Mesendoderm (in vitro differentiated cells): ENCODE measurements at regions not wholly inside any gene's neighbourhood (a gene's known extent, or its start where the extent isn't known, plus 50 kb on each side); places are given as distances from the start of the nearest gene placed in this dataset.
A peak's percentile ranks its signal among the peaks of the same experiment; 100 is the strongest.
"Not testable (repeated sequence)": the region's sequence is repeated elsewhere in the genome, so short reads cannot be mapped to it uniquely, and the experiment has no call there.

Source experiments
- DNase-seq: peaks from one replicate; pipeline ENCODE4 v3.0.0; 2013
- H2AK5ac ChIP-seq: 2 replicates; pipeline ENCODE4 v1.6.1; 2013; ENCODE audit warnings: low read length, inconsistent platforms
- H2BK120ac ChIP-seq: 2 replicates; pipeline ENCODE4 v1.6.1; 2013; ENCODE audit warnings: low read depth, mild to moderate bottlenecking, low read length, moderate library complexity, mixed read lengths
- H2BK15ac ChIP-seq: replicated peaks from 2 replicates; pipeline ENCODE4 v1.6.1; 2013; ENCODE audit warnings: low read depth, mild to moderate bottlenecking, moderate library complexity
- H2BK5ac ChIP-seq: 2 replicates; pipeline ENCODE4 v1.6.1; 2013; ENCODE audit warnings: low read length, inconsistent platforms
- H3K18ac ChIP-seq: 2 replicates; pipeline ENCODE4 v1.6.1; 2013; ENCODE audit warnings: mild to moderate bottlenecking, low read length, mixed read lengths
- H3K23ac ChIP-seq: one replicate; pipeline ENCODE4 v1.6.1; 2013; ENCODE audit warnings: low read length
- H3K27ac ChIP-seq: 2 replicates; pipeline ENCODE4 v1.5.1; 2013; ENCODE audit warnings: low read depth, mild to moderate bottlenecking, inconsistent platforms, low read length, moderate library complexity
- H3K27me3 ChIP-seq: 2 replicates; pipeline ENCODE4 v1.6.1; 2013; ENCODE audit warnings: low read length, control low read depth, mild to moderate bottlenecking, inconsistent platforms; ENCODE audit not compliant: insufficient read depth, poor library complexity
- H3K36me3 ChIP-seq: 2 replicates; pipeline ENCODE4 v1.6.1; 2013; ENCODE audit warnings: low read length, inconsistent platforms; ENCODE audit not compliant: control insufficient read depth, insufficient read depth
- H3K4ac ChIP-seq: one replicate; pipeline ENCODE4 v1.6.1; 2013; ENCODE audit warnings: low read depth, mild to moderate bottlenecking, low read length, moderate library complexity
- H3K4me1 ChIP-seq: 2 replicates; pipeline ENCODE4 v1.6.1; 2013; ENCODE audit warnings: low read depth, low read length, inconsistent platforms; ENCODE audit not compliant: control insufficient read depth
- H3K4me2 ChIP-seq: 2 replicates; pipeline ENCODE4 v1.6.1; 2013; ENCODE audit warnings: low read length
- H3K4me3 ChIP-seq: 2 replicates; pipeline ENCODE4 v1.5.1; 2013; ENCODE audit warnings: mild to moderate bottlenecking, low read length
- H3K56ac ChIP-seq: one replicate; pipeline ENCODE4 v1.6.1; 2013; ENCODE audit warnings: low read length
- H3K79me1 ChIP-seq: 2 replicates; pipeline ENCODE4 v1.6.1; 2013; ENCODE audit warnings: low read length, inconsistent platforms
- H3K79me2 ChIP-seq: 2 replicates; pipeline ENCODE4 v1.6.1; 2013; ENCODE audit warnings: mild to moderate bottlenecking, low read length; ENCODE audit not compliant: control insufficient read depth, insufficient read depth
- H3K9ac ChIP-seq: 2 replicates; pipeline ENCODE4 v1.6.1; 2013; ENCODE audit warnings: low read length, inconsistent platforms
- H4K5ac ChIP-seq: one replicate; pipeline ENCODE4 v1.6.1; 2013; ENCODE audit warnings: low read length
- H4K8ac ChIP-seq: one replicate; pipeline ENCODE4 v1.6.1; 2013; ENCODE audit warnings: low read depth, mild to moderate bottlenecking, control low read depth, low read length, moderate library complexity
- WGBS: extraction: QIAGEN DNeasy Blood & Tissue Kit; methylation state at CpG from one replicate; pipeline ENCODE4 v1.1.7; 2013; ENCODE audit warnings: low lambda C conversion rate, missing lambda C conversion rate; ENCODE audit not compliant: insufficient coverage; ENCODE audit errors: extremely low coverage; 5-methylcytosine and 5-hydroxymethylcytosine counted together

DNA sequence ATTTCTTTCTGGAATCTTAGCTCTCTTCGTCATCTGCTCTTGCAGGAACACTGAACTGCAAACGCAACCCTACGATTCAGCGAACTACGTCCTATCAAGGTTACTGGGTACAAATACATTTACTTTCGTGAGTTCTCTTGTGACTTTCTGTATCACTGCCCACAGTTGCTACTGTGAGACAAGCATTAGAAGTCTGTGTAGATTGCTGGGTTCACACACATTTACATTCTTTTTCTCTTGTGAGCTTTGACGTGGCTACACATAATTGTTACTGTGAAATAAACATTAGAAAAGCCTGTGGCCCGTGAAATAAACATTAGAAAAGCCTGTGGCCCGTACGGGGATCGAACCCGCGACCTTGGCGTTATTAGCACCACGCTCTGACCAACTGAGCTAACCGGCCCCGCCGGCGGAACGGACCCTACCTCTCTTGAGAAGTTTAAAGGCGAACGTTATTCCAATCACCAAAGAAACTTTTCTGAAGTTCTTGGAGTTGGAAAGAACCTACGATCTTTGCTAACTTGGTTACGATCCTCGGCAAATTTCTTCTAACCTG lies 61.2 kb upstream of the ZNF322 start:
- not testable (repeated sequence) for H2BK15ac ChIP-seq, H3K56ac ChIP-seq, H4K5ac ChIP-seq, H3K4ac ChIP-seq, H3K18ac ChIP-seq, H3K27me3 ChIP-seq, H3K79me2 ChIP-seq, H3K23ac ChIP-seq, H4K8ac ChIP-seq, H2BK5ac ChIP-seq, DNase-seq, H3K4me3 ChIP-seq, H2AK5ac ChIP-seq, H3K9ac ChIP-seq, H3K4me1 ChIP-seq, H3K79me1 ChIP-seq, H3K27ac ChIP-seq, H3K36me3 ChIP-seq, H2BK120ac ChIP-seq, H3K4me2 ChIP-seq
- WGBS, result no CpG with 5 or more reads among the region's 25 CpGs

DNA sequence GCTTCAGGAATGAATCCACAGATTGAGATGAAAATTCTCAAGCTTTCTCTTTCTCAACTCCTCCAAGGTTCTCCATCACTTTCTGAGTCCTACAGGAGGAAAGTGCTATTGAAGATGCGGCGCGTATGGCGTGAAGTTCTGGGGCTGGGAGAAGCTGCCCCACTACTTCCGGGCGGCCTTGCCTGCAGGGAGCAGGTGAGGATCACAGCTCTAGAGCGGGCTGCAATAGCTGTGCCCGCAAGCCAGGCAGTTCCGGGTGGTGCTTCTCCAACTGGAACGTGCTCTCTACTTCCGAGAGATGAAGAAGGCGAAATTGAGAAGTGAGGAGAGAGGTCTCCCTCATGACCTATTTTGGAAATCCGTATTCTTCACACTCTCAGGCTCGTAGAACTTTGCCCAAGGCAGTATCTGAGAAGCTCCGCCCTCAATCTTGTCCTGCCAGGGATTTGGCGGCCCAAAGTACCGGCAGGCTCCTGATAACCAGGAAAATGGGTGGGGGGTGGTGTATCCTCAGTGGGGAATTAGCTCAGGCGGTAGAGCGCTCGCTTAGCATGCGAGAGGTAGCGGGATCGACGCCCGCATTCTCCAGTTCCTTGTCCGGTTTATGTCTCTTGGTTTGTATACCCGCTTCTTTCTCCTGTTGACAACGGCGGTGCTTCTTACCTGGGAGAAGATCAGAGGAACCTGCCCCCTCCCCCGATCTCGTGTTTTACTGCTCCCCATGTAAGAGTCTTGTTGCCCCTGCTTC lies 70.6 kb upstream of the ZNF322 start:
- no CpG with 5 or more reads among the region's 31 CpGs for WGBS
- not testable (repeated sequence) for H3K4ac ChIP-seq, H3K9ac ChIP-seq, H3K79me1 ChIP-seq, H3K27me3 ChIP-seq, H3K4me2 ChIP-seq, H3K56ac ChIP-seq, H2BK5ac ChIP-seq, H3K4me3 ChIP-seq, H3K18ac ChIP-seq, H3K79me2 ChIP-seq, DNase-seq, H3K36me3 ChIP-seq, H2AK5ac ChIP-seq, H2BK15ac ChIP-seq, H3K23ac ChIP-seq, H4K5ac ChIP-seq, H3K27ac ChIP-seq, H2BK120ac ChIP-seq, H3K4me1 ChIP-seq, H4K8ac ChIP-seq

DNA sequence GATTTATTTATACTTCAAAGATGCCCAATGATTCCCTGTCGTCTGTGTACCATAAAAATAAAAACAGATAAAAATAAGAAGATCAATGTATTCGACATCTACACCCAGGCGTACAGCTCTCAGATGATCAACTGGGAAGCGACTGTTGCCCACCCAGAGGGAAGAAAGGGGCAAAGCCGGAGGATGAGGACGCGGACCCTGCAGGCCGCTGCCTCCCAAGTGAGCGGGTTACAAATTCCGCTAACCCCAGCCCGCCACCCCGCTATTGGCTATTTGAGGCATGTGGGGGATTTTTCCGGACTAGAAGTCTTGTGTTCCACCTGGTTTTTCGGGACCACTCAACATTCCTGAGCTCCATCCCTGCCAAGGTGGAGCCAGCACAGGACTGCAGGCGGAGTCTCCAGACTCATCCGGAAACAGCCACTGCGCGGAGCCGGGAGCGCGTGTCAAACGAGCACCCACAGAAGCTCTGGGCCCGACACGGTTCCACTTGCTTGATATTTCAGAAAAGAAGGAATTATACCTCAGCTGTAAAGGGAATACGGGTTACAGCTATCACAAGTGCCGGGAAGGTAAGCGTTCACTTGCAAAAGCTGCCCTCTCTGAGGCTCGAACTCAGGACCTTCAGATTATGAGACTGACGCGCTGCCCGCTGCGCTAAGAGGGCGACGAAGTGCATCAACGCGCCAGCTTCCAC lies 75.4 kb upstream of the ZNF322 start:
- not testable (repeated sequence) for H3K4me2 ChIP-seq, H3K79me2 ChIP-seq, H2BK15ac ChIP-seq, DNase-seq, H3K27ac ChIP-seq, H3K4me3 ChIP-seq, H2BK120ac ChIP-seq, H2BK5ac ChIP-seq, H3K27me3 ChIP-seq, H4K5ac ChIP-seq, H4K8ac ChIP-seq, H3K18ac ChIP-seq, H3K56ac ChIP-seq, H3K4me1 ChIP-seq, H3K23ac ChIP-seq, H3K4ac ChIP-seq, H3K79me1 ChIP-seq, H3K9ac ChIP-seq, H2AK5ac ChIP-seq, H3K36me3 ChIP-seq
- WGBS, result no CpG with 5 or more reads among the region's 36 CpGs

DNA sequence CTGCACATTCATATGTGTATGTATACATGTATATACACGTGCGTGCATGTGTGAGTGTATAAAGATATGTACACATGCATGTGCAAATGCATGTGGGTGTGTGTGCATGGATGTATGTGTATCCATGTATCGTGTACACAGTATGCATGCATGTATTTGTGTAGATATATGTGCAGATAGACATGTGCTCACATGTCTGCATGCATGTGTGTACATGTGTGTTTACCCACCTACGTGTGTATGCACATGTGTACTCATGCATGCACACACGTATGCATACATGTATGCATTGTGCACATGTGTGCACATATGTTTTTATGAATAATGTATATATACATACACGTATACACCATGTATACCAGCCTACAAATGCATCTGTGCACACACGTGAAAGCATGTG lies 80.3 kb upstream of the ZNF322 start:
- Histone ChIP-seq H3K27me3 (no peaks in the 10 kb centered on the region), H3K56ac (no peak overlapping the region), H4K5ac (no peak overlapping the region), H3K9ac (no peak overlapping the region), H4K8ac (no peak overlapping the region), H3K4me3 (no peak overlapping the region), H2AK5ac (no peak overlapping the region), H3K79me1 (no peaks in the 10 kb centered on the region), H3K23ac (no peak overlapping the region), H3K79me2 (no peaks in the 10 kb centered on the region), H3K36me3 (no peaks in the 10 kb centered on the region), H2BK120ac (no peak overlapping the region), H3K27ac (no peak overlapping the region), H3K4me1 (no peaks in the 10 kb centered on the region), H3K4ac (no peak overlapping the region), H3K18ac (no peak overlapping the region), H3K4me2 (no peak overlapping the region), H2BK15ac (no peak overlapping the region), H2BK5ac (no peak overlapping the region)
- no CpG with 5 or more reads among the region's 7 CpGs for WGBS
- DNase-seq, result no peak

DNA sequence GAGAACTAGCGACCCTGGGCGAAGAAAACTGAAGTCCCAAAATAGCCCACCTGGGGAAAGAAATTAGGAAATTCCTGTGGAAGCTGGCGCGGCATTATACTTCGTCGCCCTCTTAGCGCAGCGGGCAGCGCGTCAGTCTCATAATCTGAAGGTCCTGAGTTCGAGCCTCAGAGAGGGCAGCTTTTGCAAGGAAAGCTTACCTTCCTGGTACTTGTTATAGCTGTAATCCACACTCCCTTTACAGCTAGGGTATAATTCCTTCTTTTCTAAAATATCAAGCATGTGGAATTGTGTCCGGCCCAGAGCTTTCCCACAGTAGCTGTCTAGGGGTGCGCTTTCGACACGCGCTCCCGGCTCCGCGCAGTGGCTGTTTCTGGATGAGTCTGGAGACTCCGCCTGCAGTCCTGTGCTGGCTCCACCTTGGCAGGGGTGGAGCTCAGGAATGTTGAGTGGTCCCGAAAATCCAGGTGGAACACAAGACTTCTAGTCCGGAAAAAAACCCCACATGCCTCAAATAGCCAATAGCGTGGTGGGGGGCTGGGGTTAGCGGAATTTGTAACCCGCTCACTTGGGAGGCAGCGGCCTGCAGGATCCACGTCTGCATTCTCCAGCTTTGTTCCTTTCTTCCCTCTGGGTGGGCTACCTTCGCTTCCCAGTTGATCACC lies 83.7 kb upstream of the ZNF322 start:
- Histone ChIP-seq H3K4ac (no peak overlapping the region), H3K36me3 (no peaks in the 10 kb centered on the region), H3K18ac (no peak overlapping the region), H3K56ac (peak overlapping the region; percentile 42), H2BK120ac (no peak overlapping the region), H3K23ac (no peak overlapping the region), H4K8ac (no peak overlapping the region), H3K4me1 (no peaks in the 10 kb centered on the region), H3K79me2 (no peaks in the 10 kb centered on the region), H3K4me2 (peak overlapping the region; percentile 85), H2BK5ac (no peak overlapping the region), H2AK5ac (no peak overlapping the region), H3K9ac (peak overlapping the region; percentile 45), H3K4me3 (peak overlapping the region; percentile 64), H3K79me1 (no peaks in the 10 kb centered on the region), H3K27me3 (no peaks in the 10 kb centered on the region), H3K27ac (no peak overlapping the region), H2BK15ac (no peak overlapping the region), H4K5ac (no peak overlapping the region)
- peak; percentile 93 for DNase-seq
- WGBS, result no CpG with 5 or more reads among the region's 28 CpGs
